DMS79 (cell line): ENCODE measurements at regions not wholly inside any gene's neighbourhood (a gene's known extent, or its start where the extent isn't known, plus 50 kb on each side); places are given as distances from the start of the nearest gene placed in this dataset.

Source experiments
- DNase-seq: peaks from one replicate; lab custom pipeline; 2025; lab: John Stamatoyannopoulos, UW

- DNase-seq: no peak
Measured at GRCh38 chr10:78937800-78938694, 130.7 kb upstream of the ZMIZ1 start.

GRCh38 chr10:78938695-78939672 lies 129.8 kb upstream of the ZMIZ1 start:
- no peak for DNase-seq

- DNase-seq: no peak
Measured at GRCh38 chr10:78942091-78942501, 126.7 kb upstream of the ZMIZ1 start.

GRCh38 chr10:78944723-78945312 lies 123.9 kb upstream of the ZMIZ1 start:
- no peak for DNase-seq

- no peak for DNase-seq
Measured at GRCh38 chr10:78945838-78946237, 122.9 kb upstream of the ZMIZ1 start.

GRCh38 chr10:78947226-78947625 lies 121.5 kb upstream of the ZMIZ1 start:
- DNase-seq: peak; percentile 67

- no peak for DNase-seq
Measured at GRCh38 chr10:78947733-78948132, 121.0 kb upstream of the ZMIZ1 start.

- DNase-seq: no peak
Measured at GRCh38 chr10:78948621-78949030, 120.1 kb upstream of the ZMIZ1 start.

GRCh38 chr10:78950656-78951587 lies 117.8 kb upstream of the ZMIZ1 start:
- peak; percentile 61 for DNase-seq

- DNase-seq: no peak
Measured at GRCh38 chr10:78952030-78952429, 116.7 kb upstream of the ZMIZ1 start.

GRCh38 chr10:78952686-78953085 lies 116.1 kb upstream of the ZMIZ1 start:
- no peak for DNase-seq

- DNase-seq: no peak
Measured at GRCh38 chr10:78953113-78953798, 115.5 kb upstream of the ZMIZ1 start.

- no peak for DNase-seq
Measured at GRCh38 chr10:78953799-78954297, 114.9 kb upstream of the ZMIZ1 start.

- DNase-seq: no peak
Measured at GRCh38 chr10:78954689-78955088, 114.1 kb upstream of the ZMIZ1 start.

GRCh38 chr10:78955206-78955605 lies 113.6 kb upstream of the ZMIZ1 start:
- DNase-seq: no peak

GRCh38 chr10:78956391-78956790 lies 112.4 kb upstream of the ZMIZ1 start:
- no peak for DNase-seq

GRCh38 chr10:78957471-78958039 lies 111.2 kb upstream of the ZMIZ1 start:
- DNase-seq: no peak

GRCh38 chr10:78959217-78959923 lies 109.4 kb upstream of the ZMIZ1 start:
- no peak for DNase-seq

- DNase-seq: no peak
Measured at GRCh38 chr10:78959924-78960285, 108.9 kb upstream of the ZMIZ1 start.
